ENCODE measurements at regions not wholly inside any gene's neighbourhood (a gene's known extent, or its start where the extent isn't known, plus 50 kb on each side); places are given as distances from the start of the nearest gene placed in this dataset.
"Not testable (repeated sequence)": the region's sequence is repeated elsewhere in the genome, so short reads cannot be mapped to it uniquely, and the experiment has no call there.

DNA sequence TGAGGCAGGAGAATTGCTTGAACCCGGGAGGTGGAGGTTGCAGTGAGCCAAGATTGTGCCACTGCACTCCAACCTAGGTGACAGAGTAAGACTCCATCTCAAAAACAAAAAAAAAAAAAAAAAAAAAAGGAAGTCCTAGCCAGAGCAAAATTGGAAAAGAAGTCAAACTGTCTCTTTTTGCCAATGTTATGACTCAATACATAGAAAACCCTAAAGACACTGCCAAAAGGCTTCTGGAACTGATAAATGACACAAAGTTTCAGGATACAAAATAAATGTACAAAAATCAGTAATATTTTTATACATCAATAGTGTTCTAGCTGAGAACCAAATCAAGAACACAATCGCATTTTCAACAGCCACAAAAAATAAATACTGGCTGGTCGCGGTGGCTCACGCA is 82.5 kb upstream of the COL8A1 start:
- H3K27me3 Mint-ChIP-seq (ENCODE audit: low read depth) = not testable (repeated sequence)

DNA sequence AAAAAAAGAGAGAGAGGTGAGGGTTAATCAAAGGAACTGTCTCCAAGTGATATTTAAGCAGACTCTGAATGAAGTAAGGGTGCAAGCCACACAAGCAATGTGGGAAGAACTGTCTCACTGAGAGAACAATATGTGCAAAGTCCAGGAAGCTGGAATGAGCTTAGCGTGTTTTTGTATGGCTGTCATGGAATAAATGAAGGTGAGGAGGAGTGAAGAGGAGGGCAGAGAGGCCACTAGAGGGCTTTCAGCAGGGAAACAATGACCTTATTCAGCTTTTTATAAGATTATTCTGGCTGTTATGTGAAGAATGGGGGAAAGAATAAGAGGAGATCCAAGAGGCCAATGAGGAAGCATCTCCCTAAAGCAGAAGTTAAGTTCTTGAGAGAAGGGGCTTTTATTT is 86.9 kb upstream of the COL8A1 start:
- Mint-ChIP-seq H3K4me3 (no peak overlapping the region), H3K9me3 (peaks cover 0 to 2% of the 10 kb centered on the region in 2 donors), H3K4me1 (ENCODE audit: low read depth) (no peaks in the 10 kb centered on the region), H3K36me3 (ENCODE audit: insufficient read depth in 2 of 2) (no peaks in the 10 kb centered on the region), H3K27ac (no peak overlapping the region), H3K27me3 (ENCODE audit: low read depth) (no peaks in the 10 kb centered on the region)
- DNase-seq = no peak
- no peak for ATAC-seq (replicated peaks in 1 of 2)

More for the DNA sequence above, 82.5 kb upstream of the COL8A1 start:
- not testable (repeated sequence) for H3K4me3 Mint-ChIP-seq; H3K4me1 Mint-ChIP-seq (ENCODE audit: low read depth); H3K27ac Mint-ChIP-seq; H3K36me3 Mint-ChIP-seq (ENCODE audit: insufficient read depth in 2 of 2); H3K9me3 Mint-ChIP-seq; DNase-seq; ATAC-seq (replicated peaks in 1 of 2)

DNA sequence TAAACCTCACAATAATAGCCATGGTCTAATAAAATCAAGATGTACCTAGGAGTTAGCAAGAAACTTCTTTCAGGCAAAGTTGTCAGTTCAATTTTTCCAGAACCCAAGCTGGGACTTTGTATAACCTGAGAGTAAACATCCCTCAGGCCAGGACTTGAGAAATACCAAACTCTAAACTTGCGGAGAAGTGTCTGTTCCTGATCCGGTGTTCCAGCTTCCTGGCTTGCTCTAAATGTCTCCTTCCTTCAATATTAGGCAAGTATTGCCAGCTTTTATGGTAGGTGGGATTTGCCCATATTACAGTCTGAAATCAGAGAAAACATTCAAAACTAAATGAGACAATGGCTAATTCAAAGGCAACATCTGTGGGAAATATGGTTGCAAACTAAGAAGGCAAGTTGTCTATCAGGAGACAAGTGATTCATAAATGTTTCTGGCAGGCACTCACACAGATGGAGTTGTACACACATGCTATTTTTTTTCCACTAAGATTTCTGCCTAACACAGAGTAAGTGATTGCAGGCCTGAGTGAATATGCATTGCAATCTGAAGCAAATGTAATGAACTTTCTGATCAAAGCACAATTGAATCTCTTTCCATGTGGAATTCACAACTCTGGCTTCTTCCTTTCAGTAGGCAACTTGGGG is 88.3 kb upstream of the COL8A1 start:
- Mint-ChIP-seq H3K4me1 (ENCODE audit: low read depth) (no peaks in the 10 kb centered on the region), H3K9me3 (peaks cover 0 to 2% of the 10 kb centered on the region in 2 donors), H3K4me3 (no peak overlapping the region), H3K27ac (no peak overlapping the region), H3K36me3 (ENCODE audit: insufficient read depth in 2 of 2) (no peaks in the 10 kb centered on the region), H3K27me3 (ENCODE audit: low read depth) (no peaks in the 10 kb centered on the region)
- no peak for ATAC-seq (replicated peaks in 1 of 2)
- DNase-seq = no peak

- Mint-ChIP-seq H3K4me1 (ENCODE audit: low read depth) (no peaks in the 10 kb centered on the region), H3K27me3 (ENCODE audit: low read depth) (no peaks in the 10 kb centered on the region), H3K4me3 (no peak overlapping the region), H3K27ac (no peak overlapping the region), H3K9me3 (peaks cover 0 to under 1% of the 10 kb centered on the region in 2 donors), H3K36me3 (ENCODE audit: insufficient read depth in 2 of 2) (no peaks in the 10 kb centered on the region)
- no peak for DNase-seq
- no peak for ATAC-seq (replicated peaks in 1 of 2)
These were observed 89.2 kb upstream of the COL8A1 start for GRCh38 chr3:99549220-99549619.

GRCh38 chr3:99548674-99549073 is 89.7 kb upstream of the COL8A1 start:
- Mint-ChIP-seq H3K4me3 (no peak overlapping the region), H3K27ac (no peak overlapping the region), H3K36me3 (ENCODE audit: insufficient read depth in 2 of 2) (no peaks in the 10 kb centered on the region), H3K27me3 (ENCODE audit: low read depth) (no peaks in the 10 kb centered on the region), H3K4me1 (ENCODE audit: low read depth) (no peaks in the 10 kb centered on the region), H3K9me3 (no peaks in the 10 kb centered on the region)
- no peak for DNase-seq
- no peak for ATAC-seq (replicated peaks in 1 of 2)

- Mint-ChIP-seq H3K36me3 (ENCODE audit: insufficient read depth in 2 of 2) (no peaks in the 10 kb centered on the region), H3K27me3 (ENCODE audit: low read depth) (no peaks in the 10 kb centered on the region), H3K4me1 (ENCODE audit: low read depth) (peaks cover 7% of the 10 kb centered on the region), H3K9me3 (no peaks in the 10 kb centered on the region), H3K27ac (no peak overlapping the region), H3K4me3 (no peak overlapping the region)
- DNase-seq (no peak), ATAC-seq (replicated peaks in 1 of 2) (no peak)
These were observed 92.3 kb upstream of the COL8A1 start for GRCh38 chr3:99545941-99546580.

DNA sequence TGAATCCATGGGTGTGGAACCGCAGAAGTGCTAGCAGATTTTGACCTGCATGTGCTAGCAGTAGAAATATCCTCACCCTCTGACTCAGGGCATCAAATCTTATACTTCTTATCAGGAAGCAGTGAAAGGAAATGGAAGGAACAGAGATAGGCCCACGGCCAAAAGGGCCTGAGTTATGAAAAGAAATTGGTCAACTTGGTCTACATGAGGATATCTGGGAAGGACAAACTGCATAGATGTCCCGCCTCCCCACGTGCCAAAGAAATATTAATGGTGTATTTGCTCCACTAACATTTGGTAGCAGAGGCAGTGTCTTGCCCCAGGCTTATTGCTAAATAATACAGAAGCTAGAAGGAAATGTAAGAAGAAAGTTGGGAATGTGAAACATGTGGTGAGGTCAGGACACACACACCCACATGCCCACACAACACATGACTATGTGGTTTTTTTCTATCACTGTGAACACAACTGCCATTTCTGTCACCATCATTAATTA is 93.6 kb upstream of the COL8A1 start:
- Mint-ChIP-seq H3K9me3 (no peaks in the 10 kb centered on the region), H3K4me1 (ENCODE audit: low read depth) (peaks cover 7% of the 10 kb centered on the region), H3K27ac (no peak overlapping the region), H3K36me3 (ENCODE audit: insufficient read depth in 2 of 2) (no peaks in the 10 kb centered on the region), H3K27me3 (ENCODE audit: low read depth) (no peaks in the 10 kb centered on the region), H3K4me3 (no peak overlapping the region)
- DNase-seq (no peak), ATAC-seq (replicated peaks in 1 of 2) (no peak)

- H3K27me3 Mint-ChIP-seq (ENCODE audit: low read depth) = no peaks in the 10 kb centered on the region
- no peak for ATAC-seq (replicated peaks in 1 of 2)
- H3K27ac Mint-ChIP-seq = no peak overlapping the region
- H3K4me3 Mint-ChIP-seq = no peak overlapping the region
- peaks cover 7% of the 10 kb centered on the region for H3K4me1 Mint-ChIP-seq (ENCODE audit: low read depth)
- no peaks in the 10 kb centered on the region for H3K36me3 Mint-ChIP-seq (ENCODE audit: insufficient read depth in 2 of 2)
- DNase-seq = no peak
- H3K9me3 Mint-ChIP-seq = no peaks in the 10 kb centered on the region
These were observed 94.6 kb upstream of the COL8A1 start for GRCh38 chr3:99543796-99544195.

DNA sequence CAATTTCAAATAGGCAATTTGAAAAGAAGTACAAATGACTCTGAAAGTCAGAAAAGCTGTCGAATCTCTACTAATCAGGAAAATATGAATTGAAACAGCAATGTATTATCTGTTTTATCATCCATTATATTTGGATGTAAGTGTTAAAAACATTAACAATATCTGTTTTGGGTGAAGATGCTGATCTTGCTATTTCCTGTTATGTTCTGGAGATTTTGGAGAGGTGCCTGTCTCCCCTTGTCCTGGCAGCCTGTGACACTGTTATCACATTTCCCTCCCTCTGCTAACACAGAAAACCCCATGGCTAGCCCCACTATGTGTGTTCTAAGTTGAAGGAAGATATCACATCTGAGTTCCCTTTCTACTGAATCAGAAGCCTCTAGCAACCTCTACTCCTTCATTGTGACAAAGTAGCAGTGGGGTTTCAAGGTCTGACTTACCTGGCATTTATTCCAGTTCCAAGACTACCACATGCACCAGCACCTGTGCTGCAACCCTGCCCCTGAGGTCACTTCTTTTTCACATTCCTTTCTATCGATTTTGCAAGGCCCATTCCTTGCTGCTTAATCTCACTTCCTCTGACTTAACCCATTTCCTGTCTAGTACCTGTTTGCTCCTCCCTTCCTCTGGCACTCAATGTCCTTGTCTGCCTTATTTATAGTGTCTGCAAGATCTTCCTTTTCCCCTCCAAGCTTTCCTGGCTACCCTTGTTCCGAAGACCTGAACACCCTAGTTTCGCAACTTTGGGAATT is 95.5 kb upstream of the COL8A1 start:
- H3K27me3 Mint-ChIP-seq (ENCODE audit: low read depth) = no peaks in the 10 kb centered on the region
- DNase-seq (no peak), ATAC-seq (replicated peaks in 1 of 2) (no peak)
- H3K9me3 Mint-ChIP-seq = no peaks in the 10 kb centered on the region
- no peak overlapping the region for H3K27ac Mint-ChIP-seq
- H3K4me3 Mint-ChIP-seq = no peak overlapping the region
- H3K36me3 Mint-ChIP-seq (ENCODE audit: insufficient read depth in 2 of 2) = no peaks in the 10 kb centered on the region
- peaks cover 7% of the 10 kb centered on the region for H3K4me1 Mint-ChIP-seq (ENCODE audit: low read depth)

DNA sequence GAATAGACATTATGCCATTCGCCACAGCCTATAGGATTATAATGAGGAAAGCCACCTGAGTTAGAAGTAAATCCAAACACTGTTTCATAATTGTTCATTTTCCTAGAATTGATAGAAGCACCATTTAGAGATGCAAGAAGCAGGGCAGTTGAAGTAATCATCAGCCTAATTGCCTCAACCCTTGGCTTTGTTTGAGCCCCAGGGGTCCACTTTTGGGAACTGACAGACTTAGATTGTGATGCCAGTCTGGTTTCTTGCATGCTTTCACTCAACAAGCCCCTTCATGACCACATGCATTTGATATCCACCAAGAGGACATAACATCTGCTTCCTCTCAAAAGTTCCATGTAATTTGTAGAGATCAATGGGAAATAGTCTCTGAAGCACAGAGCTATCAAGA is 97.2 kb upstream of the COL8A1 start:
- H3K9me3 Mint-ChIP-seq = no peaks in the 10 kb centered on the region
- H3K27me3 Mint-ChIP-seq (ENCODE audit: low read depth) = no peaks in the 10 kb centered on the region
- H3K4me1 Mint-ChIP-seq (ENCODE audit: low read depth) = peaks cover 7% of the 10 kb centered on the region
- no peak overlapping the region for H3K4me3 Mint-ChIP-seq
- DNase-seq = no peak
- no peak overlapping the region for H3K27ac Mint-ChIP-seq
- no peak for ATAC-seq (replicated peaks in 1 of 2)
- no peaks in the 10 kb centered on the region for H3K36me3 Mint-ChIP-seq (ENCODE audit: insufficient read depth in 2 of 2)

DNA sequence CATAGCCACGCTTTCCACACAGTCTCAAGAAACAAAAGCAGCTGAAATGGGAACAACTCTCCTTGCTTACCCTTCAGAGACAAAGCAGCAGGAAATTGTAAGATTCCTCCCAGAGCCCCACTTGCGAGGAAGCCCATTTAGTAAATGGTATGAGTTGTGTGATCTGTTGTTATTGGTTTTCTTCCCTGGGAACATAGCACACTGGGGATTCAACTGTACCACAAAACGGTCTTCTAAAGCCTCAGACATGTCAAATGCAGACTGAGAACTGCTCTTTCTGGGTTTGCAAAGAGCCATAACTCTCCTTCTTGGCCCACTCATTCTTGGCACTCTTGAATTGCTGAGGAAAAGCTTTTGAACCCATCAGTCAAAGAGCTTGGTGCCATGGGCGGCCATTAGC is 101.0 kb upstream of the COL8A1 start:
- H3K4me1 Mint-ChIP-seq (ENCODE audit: low read depth) = no peaks in the 10 kb centered on the region
- H3K9me3 Mint-ChIP-seq = no peaks in the 10 kb centered on the region
- no peaks in the 10 kb centered on the region for H3K36me3 Mint-ChIP-seq (ENCODE audit: insufficient read depth in 2 of 2)

GRCh38 chr3:99536555-99537314 is 101.7 kb upstream of the COL8A1 start:
- Mint-ChIP-seq H3K27me3 (ENCODE audit: low read depth) (no peaks in the 10 kb centered on the region), H3K4me1 (ENCODE audit: low read depth) (no peaks in the 10 kb centered on the region), H3K27ac (no peak overlapping the region), H3K9me3 (no peaks in the 10 kb centered on the region), H3K36me3 (ENCODE audit: insufficient read depth in 2 of 2) (no peaks in the 10 kb centered on the region), H3K4me3 (no peak overlapping the region)
- ATAC-seq (replicated peaks in 1 of 2) = no peak
- DNase-seq = no peak

More for the DNA sequence above, 101.0 kb upstream of the COL8A1 start:
- ATAC-seq (replicated peaks in 1 of 2) (no peak), DNase-seq (no peak)
- Mint-ChIP-seq H3K27me3 (ENCODE audit: low read depth) (no peaks in the 10 kb centered on the region), H3K27ac (no peak overlapping the region), H3K4me3 (no peak overlapping the region)

All from activated T-cell treated with anti-CD3 and anti-CD28 coated beads, Interleukin-2, amount 50 U/mL, for 72 hours (primary cell).